A549 (cell line): ENCODE measurements at regions not wholly inside any gene's neighbourhood (a gene's known extent, or its start where the extent isn't known, plus 50 kb on each side); places are given as distances from the start of the nearest gene placed in this dataset.

Experiments used
- ATAC-seq, 2 experiments: fragments of 200-7000 bp in 1 of 2; fragments of >200 bp in 1 of 2; cut with Nextera tagmentation in 1 of 2; cut with Tn5 transposase in 1 of 2; 3 replicates each; pipeline versions ENCODE4 v1.8.0 to v1.9.1; 2018 to 2020; ENCODE audit warnings: mild to moderate bottlenecking in 1 of 2, moderate library complexity in 1 of 2
- CTCF ChIA-PET: fragments of 300-600 bp; sonication (Branson Sonifier 250); formaldehyde crosslinking; extraction: SDS; loops from one replicate; lab custom pipeline; 2021; ENCODE audit warnings: antibody characterized with exemption, inconsistent platforms; lab: Yijun Ruan, JAX
- POLR2A ChIA-PET: fragments of 350-600 bp; formaldehyde crosslinking; extraction: SDS; loops from one replicate; lab custom pipeline; 2021; ENCODE audit warnings: antibody characterized with exemption, inconsistent platforms; lab: Yijun Ruan, JAX
- DNase-seq, 2 experiments: peaks; one replicate each; pipeline versions ENCODE4 v3.0.0 to v3.0.0-alpha.2; 2011 to 2016; ENCODE audit warnings: low read depth in 1 of 2, low spot score in 1 of 2
- FAIRE-seq: peaks from 2 replicates; lab custom pipeline; 2011; peaks lifted over from hg19 to GRCh38; lab: Jason Lieb, UNC
- H3K27ac ChIP-seq, 2 experiments: fragments of >200 bp; sonication (Bioruptor Twin); formaldehyde crosslinking; 3 replicates each; pipeline ENCODE4 v1.5.1; 2016 to 2017
- H3K4me1 ChIP-seq: fragments of >200 bp; sonication (Bioruptor Twin); formaldehyde crosslinking; 3 replicates; pipeline ENCODE4 v1.6.1; 2016
- H3K4me2 ChIP-seq: fragments of >200 bp; sonication (Bioruptor Twin); formaldehyde crosslinking; 3 replicates; pipeline ENCODE4 v1.6.1; 2016
- H3K4me3 ChIP-seq: fragments of >200 bp; sonication (Bioruptor Twin); formaldehyde crosslinking; 3 replicates; pipeline ENCODE4 v1.5.1; 2016
- H3K9me3 ChIP-seq: fragments of >200 bp; sonication (Bioruptor Twin); formaldehyde crosslinking; 3 replicates; pipeline ENCODE4 v1.6.1; 2016
- ATOH8 ChIP-seq: fragments of 250-450 bp; sonication (Bioruptor Pico); IDR thresholded peaks from 2 replicates; pipeline ENCODE4 v1.5.0; 2020; ENCODE audit warnings: low read depth, mild to moderate bottlenecking, moderate library complexity
- BCL3 ChIP-seq: fragments of >200 bp; sonication (Bioruptor Twin); formaldehyde crosslinking; IDR thresholded peaks from 3 replicates; pipeline ENCODE4 v1.6.1; 2016
- CBX2 ChIP-seq: fragments of 200-600 bp; sonication (generic); IDR thresholded peaks from 2 replicates; pipeline ENCODE4 v1.6.1; 2016; ENCODE audit warnings: low read depth, mild to moderate bottlenecking, borderline replicate concordance
- CBX8 ChIP-seq: fragments of 200-600 bp; sonication (generic); IDR thresholded peaks from 2 replicates; pipeline ENCODE4 v1.6.1; 2016
- CHD4 ChIP-seq: fragments of 200-600 bp; sonication (generic); IDR thresholded peaks from 2 replicates; pipeline ENCODE4 v1.6.1; 2016; ENCODE audit warnings: antibody characterized with exemption, mild to moderate bottlenecking, borderline replicate concordance
- EHMT2 ChIP-seq: fragments of 200-600 bp; sonication (generic); IDR thresholded peaks from 2 replicates; pipeline ENCODE4 v1.6.1; 2016; ENCODE audit warnings: antibody characterized with exemption, low read depth, mild to moderate bottlenecking, moderate library complexity
- ESRRA ChIP-seq: fragments of 150-350 bp; IDR thresholded peaks from 2 replicates; pipeline ENCODE4 v1.6.1; 2014; ENCODE audit warnings: mild to moderate bottlenecking, low read length, borderline replicate concordance
- FOSL2 ChIP-seq, 2 experiments: fragments of 450-650 bp in 1 of 2; fragments of >200 bp in 1 of 2; sonication (Bioruptor Twin) in 1 of 2; formaldehyde crosslinking; IDR thresholded peaks; 2 replicates each; pipeline versions ENCODE4 v1.5.0 to v1.6.1; 2016 to 2020; ENCODE audit warnings: mild to moderate bottlenecking in 1 of 2, moderate library complexity in 1 of 2
- FOXS1 ChIP-seq: fragments of 250-450 bp; sonication (Bioruptor Pico); IDR thresholded peaks from 2 replicates; pipeline ENCODE4 v1.5.0; 2020; ENCODE audit warnings: mild to moderate bottlenecking, moderate library complexity
- HES2 ChIP-seq: fragments of >200 bp; sonication (Bioruptor Twin); formaldehyde crosslinking; IDR thresholded peaks from 2 replicates; pipeline ENCODE4 v1.6.1; 2016
- HOXA7 ChIP-seq: fragments of 250-450 bp; sonication (Bioruptor Pico); IDR thresholded peaks from 2 replicates; pipeline ENCODE4 v1.5.0; 2020; ENCODE audit warnings: mild to moderate bottlenecking, moderate library complexity
- HOXB5 ChIP-seq: fragments of 250-450 bp; sonication (Bioruptor Pico); IDR thresholded peaks from 2 replicates; pipeline ENCODE4 v1.5.0; 2020; ENCODE audit warnings: mild to moderate bottlenecking, moderate library complexity
- JUN ChIP-seq, 2 experiments: fragments of >200 bp; sonication (Bioruptor Twin); formaldehyde crosslinking; IDR thresholded peaks; 2 replicates in 1 of 2; 3 replicates in 1 of 2; pipeline ENCODE4 v1.6.1; 2016 to 2017
- KDM5A ChIP-seq: fragments of 200-600 bp; sonication (generic); IDR thresholded peaks from 2 replicates; pipeline ENCODE4 v1.6.1; 2016; ENCODE audit warnings: antibody characterized with exemption, mild to moderate bottlenecking
- NFE2L2 ChIP-seq: fragments of 150-350 bp; conservative IDR thresholded peaks from 2 replicates; pipeline ENCODE4 v1.6.1; 2014; ENCODE audit warnings: low read length
- NR3C1 ChIP-seq: fragments of >200 bp; sonication (Bioruptor Twin); formaldehyde crosslinking; IDR thresholded peaks from 3 replicates; pipeline ENCODE4 v1.6.1; 2017
- POLR2A ChIP-seq: IDR thresholded peaks from 2 replicates; pipeline ENCODE4 v1.6.1; 2012; ENCODE audit warnings: mild to moderate bottlenecking, low read length
- POLR2AphosphoS2 ChIP-seq: conservative IDR thresholded peaks from 2 replicates; pipeline ENCODE4 v1.6.1; 2012; ENCODE audit warnings: low read length, improper control_type of control experiment, inconsistent platforms
- RCOR1 ChIP-seq: fragments of 150-350 bp; IDR thresholded peaks from 2 replicates; pipeline ENCODE4 v1.6.1; 2014; ENCODE audit warnings: antibody characterized with exemption, low read length, low read depth
- RFX5 ChIP-seq: fragments of 450-650 bp; IDR thresholded peaks from 2 replicates; pipeline ENCODE4 v1.7.1; 2014; ENCODE audit warnings: antibody characterized with exemption, mild to moderate bottlenecking, moderate library complexity
- RNF2 ChIP-seq: fragments of 200-600 bp; sonication (generic); IDR thresholded peaks from 2 replicates; pipeline ENCODE4 v1.6.1; 2016; ENCODE audit warnings: low read depth, mild to moderate bottlenecking, antibody characterized with exemption, moderate library complexity, borderline replicate concordance
- SMC3 ChIP-seq: fragments of >200 bp; sonication (Bioruptor Twin); formaldehyde crosslinking; IDR thresholded peaks from 3 replicates; pipeline ENCODE4 v1.6.1; 2018; ENCODE audit warnings: inconsistent platforms
- SREBF2 ChIP-seq: fragments of 450-650 bp; IDR thresholded peaks from 2 replicates; pipeline ENCODE4 v1.6.1; 2014; ENCODE audit warnings: mild to moderate bottlenecking, moderate library complexity
- TFCP2L1 ChIP-seq: fragments of 250-450 bp; sonication (Bioruptor Pico); IDR thresholded peaks from 2 replicates; pipeline ENCODE4 v1.5.0; 2021; ENCODE audit warnings: mild to moderate bottlenecking
- ZNF302 ChIP-seq: fragments of 250-450 bp; sonication (Bioruptor Pico); IDR thresholded peaks from 2 replicates; pipeline ENCODE4 v1.9.0; 2021; ENCODE audit warnings: inconsistent platforms, mild to moderate bottlenecking, moderate library complexity
- WGBS: methylation state at CpG from one replicate; pipeline ENCODE4 v1.1.6; 2017; ENCODE audit errors: missing lambda C conversion rate; 5-methylcytosine and 5-hydroxymethylcytosine counted together
- TF ChIP-seq, protein P1 (sequence below): fragments of 150-350 bp; IDR thresholded peaks from 2 replicates; pipeline ENCODE4 v1.6.1; 2014; ENCODE audit warnings: low read depth, mild to moderate bottlenecking, low read length

DNA sequence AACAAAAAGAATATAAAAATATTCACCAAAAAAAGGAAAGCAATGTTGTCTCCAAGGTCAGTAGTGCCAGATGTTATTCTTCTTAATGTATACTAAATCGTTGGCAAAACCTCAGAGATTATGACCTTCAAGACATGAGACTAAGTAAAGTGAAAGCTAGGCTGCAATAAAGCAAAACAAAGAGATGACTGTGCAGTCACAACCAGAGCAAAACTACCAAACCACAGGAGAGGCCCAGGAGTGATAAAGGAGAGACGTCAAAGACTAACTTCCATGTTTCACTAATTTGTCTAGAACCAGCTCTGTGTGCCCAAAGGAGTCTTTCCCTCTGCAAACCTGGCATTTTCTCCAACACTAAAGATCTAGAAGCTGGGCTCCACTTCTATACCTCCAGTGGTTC, 155.9 kb upstream of the POU3F2 start:
- POLR2A ChIA-PET, result no interaction called here

DNA sequence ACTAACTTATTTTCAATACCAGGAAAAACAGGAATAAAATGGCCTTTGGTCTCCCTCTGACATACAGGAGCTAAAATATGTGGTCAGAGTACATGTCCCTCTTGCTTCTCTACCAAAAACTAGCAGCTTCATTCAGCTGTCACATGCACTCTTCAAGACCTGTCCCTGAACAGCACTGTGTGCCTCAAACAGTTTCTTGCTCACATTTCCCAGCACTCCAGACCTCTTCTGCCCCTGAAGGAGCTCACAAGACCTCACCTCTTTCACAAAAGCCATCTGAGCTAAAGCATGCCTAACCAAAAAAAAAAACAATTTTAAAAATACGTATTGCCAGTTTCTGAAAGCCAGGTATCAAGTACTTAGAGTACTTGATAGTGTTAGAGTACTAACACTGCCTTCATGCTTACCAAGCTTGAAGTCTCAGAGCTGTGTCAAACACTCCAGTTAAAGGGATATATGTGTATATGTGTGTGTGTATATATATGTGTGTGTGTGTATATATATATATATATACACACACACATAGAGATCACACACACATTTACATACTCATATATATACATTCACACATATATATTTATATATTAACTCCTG, 148.3 kb upstream of the POU3F2 start:
- Histone ChIP-seq H3K4me2 (no peak overlapping the region), H3K9me3 (no peaks in the 10 kb centered on the region), H3K27ac (no peak overlapping the region), H3K4me1 (no peaks in the 10 kb centered on the region), H3K4me3 (no peak overlapping the region)
- ATAC-seq (no peak), DNase-seq (no peak), FAIRE-seq (no peak)
- TF ChIP-seq HOXB5 (no peak), RFX5 (no peak), CBX2 (no peak), RNF2 (no peak), TFCP2L1 (CRISPR knock-in tag) (no peak), FOSL2 (IDR thresholded peaks at IDR 0.05) (no peak), FOSL2 (CRISPR knock-in tag; IDR thresholded peaks at IDR 0.05) (no peak), JUN (IDR thresholded peaks at IDR 0.05) (no peak), HOXA7 (CRISPR knock-in tag) (no peak), ATOH8 (CRISPR knock-in tag) (no peak), KDM5A (no peak), SMC3 (no peak), SREBF2 (no peak)
- TF ChIP-seq, protein P1, sequence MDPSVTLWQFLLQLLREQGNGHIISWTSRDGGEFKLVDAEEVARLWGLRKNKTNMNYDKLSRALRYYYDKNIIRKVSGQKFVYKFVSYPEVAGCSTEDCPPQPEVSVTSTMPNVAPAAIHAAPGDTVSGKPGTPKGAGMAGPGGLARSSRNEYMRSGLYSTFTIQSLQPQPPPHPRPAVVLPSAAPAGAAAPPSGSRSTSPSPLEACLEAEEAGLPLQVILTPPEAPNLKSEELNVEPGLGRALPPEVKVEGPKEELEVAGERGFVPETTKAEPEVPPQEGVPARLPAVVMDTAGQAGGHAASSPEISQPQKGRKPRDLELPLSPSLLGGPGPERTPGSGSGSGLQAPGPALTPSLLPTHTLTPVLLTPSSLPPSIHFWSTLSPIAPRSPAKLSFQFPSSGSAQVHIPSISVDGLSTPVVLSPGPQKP, result no peak
- WGBS, result 7% methylated on average over 1 of the region's 1 CpG
- CTCF ChIA-PET, result no interaction called here
- POLR2A ChIA-PET, result no interaction called here

More for the DNA sequence above, 155.9 kb upstream of the POU3F2 start:
- TF ChIP-seq EHMT2 (no peak), NR3C1 (no peak), POLR2AphosphoS2 (no peak), RCOR1 (no peak), HES2 (no peak), CBX8 (no peak), FOXS1 (no peak), BCL3 (no peak), CHD4 (no peak), POLR2A (no peak), ZNF302 (CRISPR knock-in tag) (no peak), RFX5 (no peak), HOXB5 (no peak), NFE2L2 (no peak), ESRRA (no peak)
- TF ChIP-seq, protein P1, result no peak
- no peak overlapping the region for H3K4me2 ChIP-seq
- H3K4me3 ChIP-seq, result no peak overlapping the region
- ATAC-seq (no peak), FAIRE-seq (no peak), DNase-seq (no peak)
- H3K27ac ChIP-seq, result no peak overlapping the region
- H3K9me3 ChIP-seq, result no peaks in the 10 kb centered on the region
- CTCF ChIA-PET, result no interaction called here
- H3K4me1 ChIP-seq, result no peaks in the 10 kb centered on the region
- WGBS, result 0% methylated on average over 2 of the region's 2 CpGs
